ENCODE measurements at regions not wholly inside any gene's neighbourhood (a gene's known extent, or its start where the extent isn't known, plus 50 kb on each side); places are given as distances from the start of the nearest gene placed in this dataset.

GRCh38 chr5:2592766-2593165, 158.7 kb downstream of the IRX2 start:
- Histone ChIP-seq H3K36me3 (ENCODE audit: control insufficient read depth, insufficient read depth, low read length) (no peaks in the 10 kb centered on the region), H3K27me3 (ENCODE audit: control insufficient read depth, insufficient read depth, low read length) (no peaks in the 10 kb centered on the region), H3K9ac (ENCODE audit: low read length) (no peak overlapping the region), H3K4me3 (ENCODE audit: low read length) (no peak overlapping the region), H3K9me3 (ENCODE audit: control insufficient read depth, low read length) (no peaks in the 10 kb centered on the region), H3K4me1 (ENCODE audit: control insufficient read depth, insufficient read depth, low read length) (no peaks in the 10 kb centered on the region)

GRCh38 chr5:2591777-2592453, 159.6 kb downstream of the IRX2 start:
- Histone ChIP-seq H3K9me3 (ENCODE audit: control insufficient read depth, low read length) (no peaks in the 10 kb centered on the region), H3K9ac (ENCODE audit: low read length) (no peak overlapping the region), H3K4me3 (ENCODE audit: low read length) (no peak overlapping the region), H3K27me3 (ENCODE audit: control insufficient read depth, insufficient read depth, low read length) (no peaks in the 10 kb centered on the region), H3K4me1 (ENCODE audit: control insufficient read depth, insufficient read depth, low read length) (no peaks in the 10 kb centered on the region), H3K36me3 (ENCODE audit: control insufficient read depth, insufficient read depth, low read length) (no peaks in the 10 kb centered on the region)

- Histone ChIP-seq H3K9ac (ENCODE audit: low read length) (no peak overlapping the region), H3K9me3 (ENCODE audit: control insufficient read depth, low read length) (no peaks in the 10 kb centered on the region), H3K4me1 (ENCODE audit: control insufficient read depth, insufficient read depth, low read length) (no peaks in the 10 kb centered on the region), H3K27me3 (ENCODE audit: control insufficient read depth, insufficient read depth, low read length) (no peaks in the 10 kb centered on the region), H3K36me3 (ENCODE audit: control insufficient read depth, insufficient read depth, low read length) (no peaks in the 10 kb centered on the region), H3K4me3 (ENCODE audit: low read length) (no peak overlapping the region)
Measured at GRCh38 chr5:2588850-2589501, 162.5 kb downstream of the IRX2 start.

GRCh38 chr5:2587189-2588031, 164.1 kb downstream of the IRX2 start:
- H3K4me1 ChIP-seq (ENCODE audit: control insufficient read depth, insufficient read depth, low read length): no peaks in the 10 kb centered on the region
- H3K36me3 ChIP-seq (ENCODE audit: control insufficient read depth, insufficient read depth, low read length): no peaks in the 10 kb centered on the region

GRCh38 chr5:2586016-2586715, 165.3 kb downstream of the IRX2 start:
- H3K9me3 ChIP-seq (ENCODE audit: control insufficient read depth, low read length): no peaks in the 10 kb centered on the region
- H3K9ac ChIP-seq (ENCODE audit: low read length): no peak overlapping the region
- H3K27me3 ChIP-seq (ENCODE audit: control insufficient read depth, insufficient read depth, low read length): no peaks in the 10 kb centered on the region
- H3K36me3 ChIP-seq (ENCODE audit: control insufficient read depth, insufficient read depth, low read length): no peaks in the 10 kb centered on the region
- H3K4me1 ChIP-seq (ENCODE audit: control insufficient read depth, insufficient read depth, low read length): no peaks in the 10 kb centered on the region
- H3K4me3 ChIP-seq (ENCODE audit: low read length): no peak overlapping the region

More at GRCh38 chr5:2587189-2588031, 164.1 kb downstream of the IRX2 start:
- Histone ChIP-seq H3K9me3 (ENCODE audit: control insufficient read depth, low read length) (no peaks in the 10 kb centered on the region), H3K9ac (ENCODE audit: low read length) (no peak overlapping the region), H3K4me3 (ENCODE audit: low read length) (no peak overlapping the region), H3K27me3 (ENCODE audit: control insufficient read depth, insufficient read depth, low read length) (no peaks in the 10 kb centered on the region)

GRCh38 chr5:2584579-2585269, 166.8 kb downstream of the IRX2 start:
- no peaks in the 10 kb centered on the region for H3K9me3 ChIP-seq (ENCODE audit: control insufficient read depth, low read length)
- H3K4me3 ChIP-seq (ENCODE audit: low read length): no peak overlapping the region
- H3K4me1 ChIP-seq (ENCODE audit: control insufficient read depth, insufficient read depth, low read length): no peaks in the 10 kb centered on the region
- H3K9ac ChIP-seq (ENCODE audit: low read length): no peak overlapping the region
- H3K27me3 ChIP-seq (ENCODE audit: control insufficient read depth, insufficient read depth, low read length): no peaks in the 10 kb centered on the region
- no peaks in the 10 kb centered on the region for H3K36me3 ChIP-seq (ENCODE audit: control insufficient read depth, insufficient read depth, low read length)

- H3K4me1 ChIP-seq (ENCODE audit: control insufficient read depth, insufficient read depth, low read length): no peaks in the 10 kb centered on the region
- no peak overlapping the region for H3K9ac ChIP-seq (ENCODE audit: low read length)
- H3K9me3 ChIP-seq (ENCODE audit: control insufficient read depth, low read length): no peaks in the 10 kb centered on the region
- H3K36me3 ChIP-seq (ENCODE audit: control insufficient read depth, insufficient read depth, low read length): no peaks in the 10 kb centered on the region
- H3K4me3 ChIP-seq (ENCODE audit: low read length): no peak overlapping the region
- H3K27me3 ChIP-seq (ENCODE audit: control insufficient read depth, insufficient read depth, low read length): no peaks in the 10 kb centered on the region
Measured at GRCh38 chr5:2582507-2582906, 169.0 kb downstream of the IRX2 start.

GRCh38 chr5:2582106-2582505, 169.4 kb downstream of the IRX2 start:
- H3K4me3 ChIP-seq (ENCODE audit: low read length): no peak overlapping the region
- no peaks in the 10 kb centered on the region for H3K27me3 ChIP-seq (ENCODE audit: control insufficient read depth, insufficient read depth, low read length)
- H3K9ac ChIP-seq (ENCODE audit: low read length): no peak overlapping the region
- no peaks in the 10 kb centered on the region for H3K9me3 ChIP-seq (ENCODE audit: control insufficient read depth, low read length)
- H3K36me3 ChIP-seq (ENCODE audit: control insufficient read depth, insufficient read depth, low read length): no peaks in the 10 kb centered on the region
- H3K4me1 ChIP-seq (ENCODE audit: control insufficient read depth, insufficient read depth, low read length): no peaks in the 10 kb centered on the region

GRCh38 chr5:2581418-2581817, 170.1 kb downstream of the IRX2 start:
- Histone ChIP-seq H3K9ac (ENCODE audit: low read length) (no peak overlapping the region), H3K4me1 (ENCODE audit: control insufficient read depth, insufficient read depth, low read length) (no peaks in the 10 kb centered on the region), H3K27me3 (ENCODE audit: control insufficient read depth, insufficient read depth, low read length) (no peaks in the 10 kb centered on the region), H3K36me3 (ENCODE audit: control insufficient read depth, insufficient read depth, low read length) (no peaks in the 10 kb centered on the region), H3K4me3 (ENCODE audit: low read length) (no peak overlapping the region), H3K9me3 (ENCODE audit: control insufficient read depth, low read length) (no peaks in the 10 kb centered on the region)

- Histone ChIP-seq H3K36me3 (ENCODE audit: control insufficient read depth, insufficient read depth, low read length) (no peaks in the 10 kb centered on the region), H3K4me3 (ENCODE audit: low read length) (no peak overlapping the region), H3K4me1 (ENCODE audit: control insufficient read depth, insufficient read depth, low read length) (no peaks in the 10 kb centered on the region), H3K9me3 (ENCODE audit: control insufficient read depth, low read length) (no peaks in the 10 kb centered on the region), H3K9ac (ENCODE audit: low read length) (no peak overlapping the region), H3K27me3 (ENCODE audit: control insufficient read depth, insufficient read depth, low read length) (no peaks in the 10 kb centered on the region)
Measured at GRCh38 chr5:2579126-2579525, 172.4 kb downstream of the IRX2 start.

- no peaks in the 10 kb centered on the region for H3K9me3 ChIP-seq (ENCODE audit: control insufficient read depth, low read length)
- H3K4me3 ChIP-seq (ENCODE audit: low read length): no peak overlapping the region
- H3K9ac ChIP-seq (ENCODE audit: low read length): no peak overlapping the region
- no peaks in the 10 kb centered on the region for H3K4me1 ChIP-seq (ENCODE audit: control insufficient read depth, insufficient read depth, low read length)
- no peaks in the 10 kb centered on the region for H3K27me3 ChIP-seq (ENCODE audit: control insufficient read depth, insufficient read depth, low read length)
- no peaks in the 10 kb centered on the region for H3K36me3 ChIP-seq (ENCODE audit: control insufficient read depth, insufficient read depth, low read length)
Measured at GRCh38 chr5:2577312-2578036, 174.0 kb downstream of the IRX2 start.

All from mucosa of stomach (tissue), 1 donor.